ENCODE measurements at regions not wholly inside any gene's neighbourhood (a gene's known extent, or its start where the extent isn't known, plus 50 kb on each side); places are given as distances from the start of the nearest gene placed in this dataset.

GRCh38 chr18:42484648-42485047 is 529.6 kb downstream of the PIK3C3 start:
- no peak overlapping the region for H3K27ac Mint-ChIP-seq
- no peak overlapping the region for H2BK20ac ChIP-seq (ENCODE audit: low read depth, low read length, poor library complexity, severe bottlenecking)
- no peak overlapping the region for H3K56ac ChIP-seq (ENCODE audit: insufficient read length, low read depth, low read length)
- H3K4ac ChIP-seq (ENCODE audit: low read depth, low read length): no peak overlapping the region
- no peak for TF ChIP-seq CTCF (conservative IDR thresholded peaks at IDR 0.05)
- no peaks in the 10 kb centered on the region for H3K79me2 ChIP-seq (ENCODE audit: insufficient read depth, low read length)
- H3K23ac ChIP-seq (ENCODE audit: insufficient read length, low read depth, low read length): no peak overlapping the region
- H3T11ph ChIP-seq (ENCODE audit: low read length): no peak overlapping the region
- H2BK15ac ChIP-seq (ENCODE audit: low read depth, low read length): no peak overlapping the region
- H4K91ac ChIP-seq (ENCODE audit: insufficient read length, low read depth, low read length): no peak overlapping the region
- H3K27me3 ChIP-seq (ENCODE audit: insufficient read depth, low read length): no peaks in the 10 kb centered on the region
- H2AFZ ChIP-seq (ENCODE audit: low read length): no peak overlapping the region
- no peak overlapping the region for H3K18ac ChIP-seq (ENCODE audit: insufficient read length, low read depth, low read length)
- no peaks in the 10 kb centered on the region for H3K23me2 ChIP-seq (ENCODE audit: insufficient read length, low read depth, low read length, poor library complexity, severe bottlenecking)
- H3K4me3 Mint-ChIP-seq: no peak overlapping the region
- H3K27me3 Mint-ChIP-seq (ENCODE audit: low read depth): no peaks in the 10 kb centered on the region
- no peak overlapping the region for H2BK12ac ChIP-seq (ENCODE audit: insufficient read length, low read depth, low read length)
- H4K5ac ChIP-seq (ENCODE audit: insufficient read length, low read depth, low read length): no peak overlapping the region
- no peak overlapping the region for H3K4me2 ChIP-seq (ENCODE audit: insufficient read depth, insufficient read length, low read length)
- H3K9me3 Mint-ChIP-seq: peaks cover 8% of the 10 kb centered on the region in 2 experiments
- no peaks in the 10 kb centered on the region for H3K4me1 ChIP-seq (ENCODE audit: insufficient read depth, low read length)
- no peak overlapping the region for H2BK5ac ChIP-seq (ENCODE audit: insufficient read length, low read length)
- DNase-seq: no peak
- H3K27ac ChIP-seq (ENCODE audit: insufficient read length, low read depth, low read length): no peak overlapping the region
- H3K36me3 Mint-ChIP-seq (ENCODE audit: insufficient read depth in 1 of 3, low read depth in 3 of 3): peaks cover 0 to 11% (median 0%) of the 10 kb centered on the region in 3 experiments; a peak in 4 of 7 replicates
- H3K14ac ChIP-seq (ENCODE audit: insufficient read depth, low read length): no peak overlapping the region
- no peaks in the 10 kb centered on the region for H3K9me3 ChIP-seq (ENCODE audit: control insufficient read depth, low read depth, low read length)
- no peaks in the 10 kb centered on the region for H4K20me1 ChIP-seq (ENCODE audit: control insufficient read depth, insufficient read depth, insufficient read length)
- no peaks in the 10 kb centered on the region for H3K4me1 Mint-ChIP-seq
- H2BK120ac ChIP-seq (ENCODE audit: low read depth, low read length, poor library complexity, severe bottlenecking): no peak overlapping the region
- no peaks in the 10 kb centered on the region for H3K79me1 ChIP-seq (ENCODE audit: insufficient read depth, low read depth, low read length, poor library complexity, severe bottlenecking)
- H2AK5ac ChIP-seq (ENCODE audit: insufficient read length, low read length): no peak overlapping the region
- H3K9ac ChIP-seq (ENCODE audit: extremely low read depth, insufficient read length, low read length): no peak overlapping the region
- H4K8ac ChIP-seq (replicated peaks; ENCODE audit: insufficient read length, low read depth, low read length): no peak overlapping the region
